PC-3 (cell line): ENCODE measurements at regions not wholly inside any gene's neighbourhood (a gene's known extent, or its start where the extent isn't known, plus 50 kb on each side); places are given as distances from the start of the nearest gene placed in this dataset.

ENCODE experiments used
- EZH2 ChIP-seq: fragments of 300-600 bp; sonication (generic); IDR thresholded peaks from one replicate; pipeline ENCODE4 v1.6.1; 2017; ENCODE audit warnings: antibody characterized with exemption, mild to moderate bottlenecking, low read length; ENCODE audit not compliant: unreplicated experiment
- TF ChIP-seq, protein P1 (sequence below): fragments of 300-600 bp; sonication (generic); conservative IDR thresholded peaks from 2 replicates; pipeline ENCODE4 v1.5.1; 2017; ENCODE audit warnings: antibody characterized with exemption, low read depth, mild to moderate bottlenecking, low read length

DNA sequence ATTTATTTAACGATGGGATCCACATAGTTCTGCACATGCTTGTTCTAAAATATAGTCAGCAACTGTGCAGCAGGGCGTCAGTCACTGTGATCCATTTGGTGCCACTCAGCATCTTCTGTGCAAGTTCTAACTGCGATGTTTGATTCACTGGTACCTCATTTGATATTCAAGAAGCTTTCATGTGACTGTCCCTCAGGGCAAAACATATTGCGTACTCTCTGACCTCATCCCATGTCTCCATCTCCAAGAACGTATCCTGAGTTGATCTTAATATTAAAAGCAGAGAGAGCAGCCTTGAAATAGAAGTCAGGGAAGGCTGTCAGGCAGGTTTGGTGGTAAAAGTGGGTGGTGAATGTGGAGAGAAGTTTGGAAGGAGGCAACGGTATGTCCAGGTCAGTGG is 116.5 kb upstream of the ATP10B start:
- TF ChIP-seq, protein P1, sequence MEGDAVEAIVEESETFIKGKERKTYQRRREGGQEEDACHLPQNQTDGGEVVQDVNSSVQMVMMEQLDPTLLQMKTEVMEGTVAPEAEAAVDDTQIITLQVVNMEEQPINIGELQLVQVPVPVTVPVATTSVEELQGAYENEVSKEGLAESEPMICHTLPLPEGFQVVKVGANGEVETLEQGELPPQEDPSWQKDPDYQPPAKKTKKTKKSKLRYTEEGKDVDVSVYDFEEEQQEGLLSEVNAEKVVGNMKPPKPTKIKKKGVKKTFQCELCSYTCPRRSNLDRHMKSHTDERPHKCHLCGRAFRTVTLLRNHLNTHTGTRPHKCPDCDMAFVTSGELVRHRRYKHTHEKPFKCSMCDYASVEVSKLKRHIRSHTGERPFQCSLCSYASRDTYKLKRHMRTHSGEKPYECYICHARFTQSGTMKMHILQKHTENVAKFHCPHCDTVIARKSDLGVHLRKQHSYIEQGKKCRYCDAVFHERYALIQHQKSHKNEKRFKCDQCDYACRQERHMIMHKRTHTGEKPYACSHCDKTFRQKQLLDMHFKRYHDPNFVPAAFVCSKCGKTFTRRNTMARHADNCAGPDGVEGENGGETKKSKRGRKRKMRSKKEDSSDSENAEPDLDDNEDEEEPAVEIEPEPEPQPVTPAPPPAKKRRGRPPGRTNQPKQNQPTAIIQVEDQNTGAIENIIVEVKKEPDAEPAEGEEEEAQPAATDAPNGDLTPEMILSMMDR: no peak
- TF ChIP-seq EZH2: no peak
